NCI-H345 treated with DMSO at 0.1 percent for 48 hours (cell line): ENCODE measurements at regions not wholly inside any gene's neighbourhood (a gene's known extent, or its start where the extent isn't known, plus 50 kb on each side); places are given as distances from the start of the nearest gene placed in this dataset.

Source experiments
- DNase-seq: peaks from one replicate; lab custom pipeline; 2025; ENCODE audit not compliant: unreplicated experiment; lab: John Stamatoyannopoulos, UW

GRCh38 chr2:181300600-181301291, 156.4 kb upstream of the ITGA4 start:
- DNase-seq = no peak

- no peak for DNase-seq
These were observed 153.0 kb upstream of the ITGA4 start for GRCh38 chr2:181304011-181304844.

- DNase-seq = no peak
These were observed 151.7 kb upstream of the ITGA4 start for GRCh38 chr2:181305301-181306123.

- no peak for DNase-seq
These were observed 150.4 kb upstream of the ITGA4 start for GRCh38 chr2:181306785-181307184.

GRCh38 chr2:181307203-181307991, 149.8 kb upstream of the ITGA4 start:
- no peak for DNase-seq

- no peak for DNase-seq
These were observed 148.2 kb upstream of the ITGA4 start for GRCh38 chr2:181308766-181309515.

DNA sequence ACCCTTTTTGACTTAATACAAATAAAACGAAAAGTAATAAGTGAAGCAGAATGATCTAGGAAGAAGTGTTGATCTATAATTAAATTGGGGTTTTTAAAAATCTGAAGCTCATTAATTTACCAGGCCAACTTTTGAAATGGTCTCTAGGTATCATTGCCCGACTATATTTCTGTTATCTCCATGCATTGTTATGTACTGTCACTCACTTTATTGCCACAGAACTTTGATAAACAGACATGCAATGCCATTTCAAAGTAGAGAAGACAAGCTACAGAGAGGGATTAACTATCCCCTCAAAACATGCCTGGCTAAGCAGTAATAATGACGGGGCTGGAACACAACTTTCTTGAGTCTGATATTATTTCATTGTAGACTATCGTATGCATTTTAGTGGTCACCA, 147.6 kb upstream of the ITGA4 start:
- DNase-seq = no peak

DNA sequence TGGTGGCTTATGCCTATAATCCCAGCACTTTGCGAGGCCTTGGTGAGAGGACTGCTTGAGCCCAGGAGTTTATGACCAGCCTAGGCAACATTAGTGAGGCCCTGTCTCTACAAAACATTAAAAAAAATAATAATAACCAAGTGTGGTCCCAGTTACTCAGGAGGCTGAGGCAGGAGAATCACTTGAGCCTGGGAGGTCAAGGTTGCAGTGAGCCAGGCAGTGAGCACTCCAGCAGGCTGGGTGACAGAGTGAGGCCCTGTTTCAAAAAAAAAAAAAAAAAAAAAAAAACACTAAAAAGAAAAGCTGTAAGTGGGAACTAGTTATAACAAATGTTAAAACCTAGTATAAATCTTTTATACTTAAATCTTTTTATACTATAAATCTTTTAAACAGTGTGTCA, 146.2 kb upstream of the ITGA4 start:
- no peak for DNase-seq

DNA sequence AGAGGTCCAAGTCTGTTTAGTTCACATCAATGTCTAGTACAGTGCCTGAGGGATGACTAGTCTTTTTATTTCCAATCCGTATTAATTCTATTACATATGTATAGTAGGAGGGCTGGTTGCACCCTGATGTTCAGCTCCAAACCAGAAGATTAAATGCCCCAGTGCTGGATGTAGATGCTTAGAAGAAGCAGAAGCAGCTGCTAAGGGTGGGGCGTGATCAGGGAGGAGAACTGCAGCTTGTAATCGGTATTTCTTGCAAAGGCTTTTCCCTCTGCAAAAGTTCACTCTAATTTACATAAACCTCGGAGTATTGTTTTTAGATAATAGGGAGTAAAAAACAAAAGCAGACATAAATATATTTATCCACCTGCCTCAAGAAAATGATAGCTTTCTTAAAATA, 145.3 kb upstream of the ITGA4 start:
- DNase-seq = no peak

DNA sequence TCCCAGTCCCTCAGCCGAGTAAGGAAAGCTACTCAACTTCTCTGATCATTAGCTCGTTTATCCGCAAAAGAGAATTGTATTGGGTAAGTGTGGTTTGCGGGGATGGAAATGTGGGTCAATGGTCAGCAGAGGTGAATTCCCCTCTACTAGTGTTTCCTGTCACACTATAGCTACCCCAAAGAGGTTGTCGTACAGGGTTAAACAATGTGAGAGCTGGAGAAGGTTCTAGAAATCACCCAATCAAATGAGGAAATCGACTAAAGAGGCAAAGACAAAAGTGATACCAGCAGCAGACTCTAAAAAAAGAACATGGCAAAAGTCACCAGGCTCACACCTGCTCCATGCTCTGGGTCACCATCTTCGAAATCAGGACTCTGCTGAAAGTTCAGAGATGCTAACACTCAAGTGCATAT, 144.7 kb upstream of the ITGA4 start:
- no peak for DNase-seq

DNA sequence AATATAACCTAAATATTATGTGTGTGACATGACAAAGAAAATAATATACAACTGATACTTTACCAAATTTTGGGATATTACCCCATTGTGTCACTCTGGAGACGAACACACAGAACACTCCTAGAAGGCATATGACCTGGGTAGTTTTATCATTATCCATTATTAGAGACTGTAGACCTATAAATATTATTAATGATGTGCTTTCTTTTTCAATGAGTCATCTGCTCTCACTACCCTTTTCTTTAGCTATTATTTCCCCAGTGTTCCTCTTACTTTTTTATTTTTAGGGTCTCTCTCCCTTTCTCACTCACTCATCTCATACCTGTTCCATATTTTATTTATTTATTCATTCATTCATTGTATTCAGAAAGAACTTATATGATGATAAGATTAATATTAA, 143.3 kb upstream of the ITGA4 start:
- no peak for DNase-seq

- DNase-seq = no peak
These were observed 142.6 kb upstream of the ITGA4 start for GRCh38 chr2:181314551-181314950.

DNA sequence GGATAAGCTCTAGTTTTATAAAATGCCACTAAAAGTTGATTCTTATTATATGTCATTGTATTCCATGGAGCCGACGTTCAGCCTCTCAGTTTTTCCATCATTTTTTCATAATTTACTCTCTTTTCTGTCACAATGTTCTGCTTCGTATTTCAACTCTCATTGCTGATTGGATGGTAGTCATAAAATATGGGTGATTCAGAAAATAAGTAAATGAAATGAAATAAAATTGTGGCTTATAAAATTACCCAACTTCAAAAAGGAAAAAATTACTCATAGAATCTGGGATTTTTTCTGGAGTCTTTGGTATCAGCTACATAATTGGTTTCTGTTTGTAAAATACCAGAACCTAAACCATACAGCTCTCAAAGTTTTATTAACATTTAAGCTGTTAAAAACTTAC, 139.7 kb upstream of the ITGA4 start:
- no peak for DNase-seq

- DNase-seq = no peak
These were observed 138.5 kb upstream of the ITGA4 start for GRCh38 chr2:181318504-181319280.

DNA sequence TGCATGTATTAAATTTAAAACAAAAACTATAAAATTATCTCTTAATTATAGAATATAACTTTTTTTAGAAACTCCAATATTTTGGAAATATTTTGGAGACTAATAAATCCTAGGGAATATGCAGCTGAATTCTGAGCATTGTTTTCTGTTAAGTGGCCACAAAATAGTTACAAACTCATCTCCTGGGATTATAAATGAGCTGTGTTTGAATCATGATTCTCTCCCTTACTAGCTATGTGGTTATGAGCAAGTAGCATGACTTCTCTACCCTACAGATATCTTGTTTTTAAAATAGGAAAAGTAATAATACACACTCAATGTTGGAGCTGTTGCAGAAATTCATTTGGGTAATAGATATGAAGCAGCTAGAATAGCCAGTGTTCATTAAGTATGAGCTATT, 137.9 kb upstream of the ITGA4 start:
- no peak for DNase-seq

GRCh38 chr2:181320638-181321037, 136.5 kb upstream of the ITGA4 start:
- no peak for DNase-seq

- DNase-seq = no peak
These were observed 132.3 kb upstream of the ITGA4 start for GRCh38 chr2:181324912-181325311.

DNA sequence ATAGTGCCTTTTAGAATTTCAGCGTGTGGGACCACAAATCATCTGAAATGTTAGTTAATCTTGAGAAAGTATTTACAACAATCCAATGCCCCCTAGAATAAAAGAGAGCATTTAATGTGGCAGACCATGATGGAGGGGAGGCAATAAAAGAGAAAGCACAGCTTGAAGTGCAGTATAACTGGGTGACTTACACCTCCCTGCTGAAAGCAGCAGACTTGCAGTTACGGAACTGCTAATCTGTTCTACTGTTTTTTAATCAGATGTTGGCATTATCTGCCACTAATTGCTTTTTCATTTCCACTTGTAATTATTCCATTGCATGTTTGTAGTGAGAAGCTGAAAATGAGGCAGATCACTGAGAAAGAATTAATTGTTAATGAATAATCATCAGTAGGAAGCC, 130.5 kb upstream of the ITGA4 start:
- DNase-seq = no peak

GRCh38 chr2:181330286-181330685, 126.9 kb upstream of the ITGA4 start:
- no peak for DNase-seq
